K562 (cell line): ENCODE measurements at regions not wholly inside any gene's neighbourhood (a gene's known extent, or its start where the extent isn't known, plus 50 kb on each side); places are given as distances from the start of the nearest gene placed in this dataset.

Experiments
- AFF1 ChIP-seq, 2 experiments: fragments of 450-650 bp; IDR thresholded peaks; 2 replicates each; pipeline ENCODE4 v1.6.1; 2018; ENCODE audit warnings: mild to moderate bottlenecking in 2 of 2, low read depth in 1 of 2; ENCODE audit not compliant: partially characterized antibody in 2 of 2
- CC2D1A ChIP-seq: fragments of 450-650 bp; IDR thresholded peaks from 2 replicates; pipeline ENCODE4 v1.6.1; 2017; ENCODE audit warnings: mild to moderate bottlenecking
- FIP1L1 ChIP-seq: fragments of 200-400 bp; formaldehyde crosslinking; IDR thresholded peaks from 2 replicates; pipeline ENCODE4 v1.6.1; 2018; ENCODE audit warnings: mild to moderate bottlenecking, low read depth, low read length; ENCODE audit not compliant: poor library complexity, severe bottlenecking
- IFI16 ChIP-seq: fragments of 250-450 bp; sonication (Bioruptor Pico); IDR thresholded peaks from 2 replicates; pipeline ENCODE4 v2.1.2; 2022; ENCODE audit warnings: mild to moderate bottlenecking, inconsistent platforms
- MGA ChIP-seq: fragments of 450-650 bp; IDR thresholded peaks from 2 replicates; pipeline ENCODE4 v1.6.1; 2016; ENCODE audit warnings: mild to moderate bottlenecking, moderate library complexity
- STAT6 ChIP-seq: sonication (generic); formaldehyde crosslinking; IDR thresholded peaks from 2 replicates; pipeline ENCODE4 v1.8.1; 2023; ENCODE audit warnings: mild to moderate bottlenecking, missing genetic modification reagents
- ZNF551 ChIP-seq: fragments of 250-450 bp; sonication (Bioruptor Pico); IDR thresholded peaks from 2 replicates; pipeline ENCODE4 v1.5.0; 2021; ENCODE audit warnings: mild to moderate bottlenecking, moderate library complexity

- TF ChIP-seq STAT6: no peak
- no peak for TF ChIP-seq IFI16 (CRISPR knock-in tag)
- no peak for TF ChIP-seq ZNF551 (CRISPR knock-in tag)
- peak; percentile 81; the same call in 1 of the 2 replicates for TF ChIP-seq CC2D1A
- no peak for TF ChIP-seq AFF1 (IDR thresholded peaks at IDR 0.05; ENCODE audit: low read depth in 1 of 2, partially characterized antibody in 2 of 2)
- TF ChIP-seq MGA: no peak
- no peak for TF ChIP-seq FIP1L1
Measured at GRCh38 chr4:110310795-110311194, 112.4 kb upstream of the ELOVL6 start (continued).
